ENCODE measurements at regions not wholly inside any gene's neighbourhood (a gene's known extent, or its start where the extent isn't known, plus 50 kb on each side); places are given as distances from the start of the nearest gene placed in this dataset.

- TF ChIP-seq CTCF (IDR thresholded peaks at IDR 0.05; ENCODE audit: insufficient read depth, low read length) (no peak), REST (IDR thresholded peaks at IDR 0.05; ENCODE audit: insufficient replicate concordance, low read depth) (no peak), SPI1 (IDR thresholded peaks at IDR 0.05; ENCODE audit: borderline replicate concordance, low read depth) (no peak)
These were observed 202.6 kb downstream of the TMX1 start for GRCh38 chr14:51442513-51443175.
